Small intestine (tissue), 7 donors: ENCODE measurements at regions not wholly inside any gene's neighbourhood (a gene's known extent, or its start where the extent isn't known, plus 50 kb on each side); places are given as distances from the start of the nearest gene placed in this dataset.
"Not testable (repeated sequence)": the region's sequence is repeated elsewhere in the genome, so short reads cannot be mapped to it uniquely, and the experiment has no call there.

Source experiments
- DNase-seq, 2 donors: peaks; one replicate each; pipeline versions ENCODE4 v3.0.0 to v3.0.0-alpha.2; 2013
- FAIRE-seq: peaks from 2 replicates; lab custom pipeline; 2012; peaks lifted over from hg19 to GRCh38; lab: Jason Lieb, UNC
- H3K27ac ChIP-seq, 3 donors: one replicate each; pipeline ENCODE4 v1.5.1; 2013; ENCODE audit warnings: low read length in 2 of 3, mild to moderate bottlenecking in 2 of 3, control low read depth in 1 of 3, inconsistent platforms in 1 of 3, low read depth in 1 of 3, moderate library complexity in 1 of 3
- H3K27me3 ChIP-seq, 3 donors: one replicate each; pipeline ENCODE4 v1.6.1; 2013; ENCODE audit warnings: low read length in 3 of 3, inconsistent platforms in 1 of 3; ENCODE audit not compliant: control insufficient read depth in 3 of 3, insufficient read depth in 3 of 3
- H3K36me3 ChIP-seq, 3 donors: one replicate each; pipeline ENCODE4 v1.6.1; 2013; ENCODE audit warnings: low read length in 3 of 3, inconsistent platforms in 1 of 3, low read depth in 1 of 3, mild to moderate bottlenecking in 1 of 3, moderate library complexity in 1 of 3; ENCODE audit not compliant: control insufficient read depth in 3 of 3, insufficient read depth in 2 of 3
- H3K4me1 ChIP-seq, 3 donors: one replicate each; pipeline ENCODE4 v1.6.1; 2013; ENCODE audit warnings: low read length in 2 of 3, inconsistent platforms in 1 of 3, low read depth in 1 of 3, mild to moderate bottlenecking in 1 of 3, moderate library complexity in 1 of 3; ENCODE audit not compliant: control insufficient read depth in 3 of 3, insufficient read depth in 2 of 3
- H3K4me3 ChIP-seq, 3 donors: one replicate each; pipeline ENCODE4 v1.5.1; 2013; ENCODE audit warnings: low read length in 3 of 3, control low read depth in 1 of 3, inconsistent platforms in 1 of 3, low read depth in 1 of 3, mild to moderate bottlenecking in 1 of 3, moderate library complexity in 1 of 3
- H3K9me3 ChIP-seq, 2 donors: one replicate each; pipeline ENCODE4 v1.6.1; 2013; ENCODE audit warnings: low read depth in 1 of 2, low read length in 1 of 2; ENCODE audit not compliant: control insufficient read depth in 2 of 2, insufficient read depth in 1 of 2
- WGBS, 3 donors: extraction: QIAGEN DNeasy Blood & Tissue Kit; methylation state at CpG; one replicate each; pipeline ENCODE4 v1.1.7; 2013; 5-methylcytosine and 5-hydroxymethylcytosine counted together
- donor health status: healthy with polysubstance abuse.
- donor health status: control.
- donor health status: control.
- donor health status: Bipolar disorder and iron deficiency.
- donor health status: healthy.

DNA sequence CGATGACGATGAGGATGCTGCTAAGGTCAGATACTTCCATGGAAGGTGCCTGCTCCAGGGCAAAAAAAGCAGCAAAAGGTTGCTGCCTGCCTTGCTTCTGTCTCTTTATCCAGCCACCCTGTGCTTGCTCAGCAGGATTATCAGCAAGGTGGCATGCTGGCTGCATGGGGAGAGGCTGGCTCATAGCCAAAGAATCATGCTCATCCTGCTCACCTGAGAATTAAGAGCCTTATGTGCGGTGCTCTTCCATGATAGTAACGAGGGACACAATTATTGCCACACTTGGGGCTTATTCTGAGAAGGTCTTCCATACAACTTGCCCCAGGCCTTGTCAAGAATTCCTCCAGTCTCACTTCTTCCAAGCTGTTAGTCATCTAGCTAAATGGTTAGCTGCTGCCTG is 60.4 kb upstream of the SEC11C start:
- FAIRE-seq: no peak
- DNase-seq: no peak
- WGBS, 3 donors: 78 to 88% (median 79%) methylated on average over 4 of the region's 4 CpGs
- H3K9me3 ChIP-seq: no peaks in the 10 kb centered on the region
- H3K36me3 ChIP-seq: no peaks in the 10 kb centered on the region
- H3K4me3 ChIP-seq: no peak overlapping the region
- H3K27me3 ChIP-seq: peaks cover 0 to 16% (median 0%) of the 10 kb centered on the region in 3 donors
- H3K4me1 ChIP-seq: no peaks in the 10 kb centered on the region
- H3K27ac ChIP-seq: no peak overlapping the region

DNA sequence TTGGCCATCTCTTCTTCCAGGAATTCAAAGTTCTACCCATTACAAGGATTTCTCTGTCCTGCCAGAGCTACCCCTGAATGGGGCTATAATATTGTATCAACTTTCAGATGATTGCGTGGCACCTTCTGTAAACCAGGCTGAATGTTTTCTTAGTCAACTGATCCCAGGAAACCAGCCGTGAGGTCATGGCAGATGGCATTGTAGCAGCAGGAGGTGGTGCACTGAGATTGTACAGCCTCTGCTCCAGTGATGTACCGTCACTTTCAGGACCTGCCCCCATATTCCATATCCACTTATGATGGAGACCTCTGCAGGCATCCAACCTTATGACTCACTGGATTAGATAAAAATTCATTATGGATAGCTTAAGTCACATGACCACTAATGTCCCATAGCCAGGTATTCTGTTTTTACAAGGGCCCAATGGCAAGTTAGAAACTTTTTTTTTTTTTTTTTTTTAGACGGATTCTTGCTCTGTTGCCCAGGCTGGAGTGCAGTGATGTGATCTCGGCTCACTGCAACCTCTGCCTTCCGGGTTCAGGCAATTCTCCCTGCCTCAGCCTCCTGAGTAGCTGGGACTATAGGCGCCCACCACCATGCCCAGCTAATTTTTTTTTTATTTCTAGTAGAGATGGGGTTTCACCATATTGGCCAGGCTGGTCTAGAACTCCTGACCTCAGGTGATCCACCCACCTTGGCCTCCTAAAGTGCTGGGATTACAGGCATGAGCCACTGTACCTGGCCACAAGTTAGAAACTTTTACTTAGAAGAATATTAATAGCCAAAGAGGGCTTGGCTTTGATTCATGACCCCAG is 59.8 kb upstream of the SEC11C start:
- H3K4me1 ChIP-seq, H3K27ac ChIP-seq, H3K9me3 ChIP-seq, DNase-seq, H3K36me3 ChIP-seq, FAIRE-seq, H3K4me3 ChIP-seq: not testable (repeated sequence)
- peaks cover 0 to 20% (median 0%) of the 10 kb centered on the region in 3 donors for H3K27me3 ChIP-seq
- WGBS, 3 donors: 85 to 89% (median 85%) methylated on average over 7 of the region's 7 CpGs

DNA sequence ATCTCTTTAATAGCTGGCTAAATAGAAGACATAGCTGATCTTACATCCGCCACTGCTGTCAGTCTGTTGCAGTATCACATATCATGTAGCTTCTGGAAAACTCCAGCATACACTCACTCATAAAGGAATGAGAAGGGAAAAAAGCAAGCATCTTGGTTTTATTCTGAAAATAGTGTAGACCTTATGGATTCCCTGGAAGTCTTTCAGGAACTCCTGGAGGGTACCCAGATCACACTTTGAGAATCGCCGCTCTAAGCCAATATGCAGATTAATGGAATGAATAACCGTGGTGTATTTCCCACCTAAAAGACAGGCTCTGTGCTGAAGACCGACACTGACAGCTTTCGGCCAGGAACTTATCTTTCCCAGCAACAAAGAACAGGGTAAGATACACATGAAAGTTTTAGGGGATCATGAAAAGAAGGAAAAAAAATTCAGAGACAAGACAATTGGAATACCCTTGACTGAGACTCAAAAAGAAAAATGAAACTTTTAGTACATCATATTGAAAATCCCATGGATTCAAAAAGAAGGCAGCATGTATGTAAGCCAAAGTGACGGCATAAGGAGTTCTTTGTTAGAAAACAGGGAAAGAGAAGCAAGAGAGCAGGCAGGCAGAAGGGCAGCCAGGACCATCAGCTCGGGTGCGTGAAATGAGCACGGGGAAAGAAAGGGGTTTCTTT is 56.4 kb upstream of the SEC11C start:
- FAIRE-seq (no peak), DNase-seq (no peak)
- 69 to 76% (median 75%) methylated on average over 10 of the region's 10 CpGs for WGBS, 3 donors
- Histone ChIP-seq H3K4me1 (no peaks in the 10 kb centered on the region), H3K27me3 (peaks cover 0 to 15% (median 0%) of the 10 kb centered on the region in 3 donors), H3K4me3 (no peak overlapping the region), H3K36me3 (no peaks in the 10 kb centered on the region), H3K27ac (no peak overlapping the region), H3K9me3 (no peaks in the 10 kb centered on the region)

DNA sequence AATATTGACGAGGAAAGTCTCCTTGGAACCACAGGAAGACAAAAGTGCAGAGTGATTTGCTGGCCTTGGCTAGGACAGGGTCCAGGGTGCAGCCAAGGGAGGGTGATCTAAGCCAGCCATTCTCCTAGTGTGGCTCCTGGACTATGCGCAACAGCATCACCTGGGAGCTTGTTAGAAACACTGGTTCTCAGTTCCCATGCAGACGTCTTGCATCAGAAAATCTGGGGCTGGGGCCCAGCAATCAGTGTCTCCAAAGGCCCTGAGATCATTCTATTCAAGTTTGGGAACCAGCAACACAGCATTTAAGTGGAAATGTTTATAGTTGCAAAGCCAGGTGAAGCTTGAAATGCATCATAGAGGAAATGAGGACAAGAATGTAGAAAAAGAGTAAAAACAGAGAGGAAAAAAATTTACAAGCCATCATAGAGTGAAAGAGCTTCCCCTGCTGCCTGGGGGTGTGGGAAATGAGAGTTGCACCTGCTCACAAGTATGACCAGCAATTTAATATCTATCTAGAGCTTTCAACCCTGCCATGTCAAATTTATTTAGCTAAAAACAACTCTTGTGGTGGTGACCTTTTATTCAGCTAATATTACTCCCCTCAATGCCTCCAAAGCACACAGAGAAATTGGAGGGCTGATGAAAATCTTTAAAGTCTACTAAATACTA is 54.4 kb upstream of the SEC11C start:
- Histone ChIP-seq H3K27me3 (peaks cover 0 to 10% (median 0%) of the 10 kb centered on the region in 3 donors), H3K36me3 (no peaks in the 10 kb centered on the region), H3K27ac (no peak overlapping the region), H3K4me3 (no peak overlapping the region), H3K4me1 (no peaks in the 10 kb centered on the region), H3K9me3 (no peaks in the 10 kb centered on the region)
- no peak for FAIRE-seq
- DNase-seq: no peak
- 83 to 87% (median 86%) methylated on average over 3 of the region's 3 CpGs for WGBS, 3 donors

DNA sequence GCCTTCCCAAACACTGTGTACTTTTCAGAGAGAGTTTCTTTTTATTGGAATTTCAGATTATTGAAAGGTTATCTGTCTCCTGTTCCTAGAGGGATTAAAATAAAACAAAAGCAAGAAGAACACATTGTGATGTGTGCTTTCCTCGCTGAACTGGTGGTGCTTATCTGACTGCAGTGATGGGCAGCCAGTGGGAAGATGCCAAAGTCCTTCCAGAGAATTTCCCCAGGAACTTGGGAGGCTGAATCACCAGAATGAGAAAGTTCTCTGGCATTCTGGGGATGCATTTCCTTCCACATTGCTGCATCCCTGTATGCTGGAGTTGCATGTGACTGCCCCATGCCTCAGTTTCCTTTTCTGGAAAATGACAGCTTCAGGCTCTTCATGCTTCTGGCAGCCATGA is 53.9 kb upstream of the SEC11C start:
- no peaks in the 10 kb centered on the region for H3K4me1 ChIP-seq
- no peak for FAIRE-seq
- no peak overlapping the region for H3K4me3 ChIP-seq
- no peaks in the 10 kb centered on the region for H3K9me3 ChIP-seq
- 21 to 63% (median 38%) methylated on average over 1 of the region's 1 CpG for WGBS, 3 donors
- DNase-seq: peak in 1 of 2 donors; percentile 17
- no peak overlapping the region for H3K27ac ChIP-seq
- peaks cover 0 to 8% (median 0%) of the 10 kb centered on the region in 3 donors for H3K27me3 ChIP-seq
- no peaks in the 10 kb centered on the region for H3K36me3 ChIP-seq

DNA sequence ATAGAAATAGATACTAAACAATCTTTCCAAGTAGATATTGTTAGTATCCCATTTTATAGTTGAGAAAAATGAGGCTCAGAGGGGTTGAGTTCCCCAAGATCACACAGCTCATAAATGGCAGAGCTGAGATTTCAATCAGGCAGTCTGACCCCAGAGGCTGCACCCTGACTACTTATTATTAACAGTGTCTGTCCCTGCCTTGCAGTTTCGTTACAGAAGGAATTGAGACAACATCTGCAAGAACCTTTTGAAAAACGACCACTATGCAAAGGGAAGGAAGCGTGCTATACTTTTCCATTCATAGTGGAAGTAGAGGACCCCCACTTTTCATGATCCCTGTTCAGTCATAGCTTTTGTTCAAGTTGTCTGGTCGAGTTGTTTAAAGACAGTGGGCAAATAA is 53.2 kb upstream of the SEC11C start:
- no peak overlapping the region for H3K4me3 ChIP-seq
- H3K9me3 ChIP-seq: no peaks in the 10 kb centered on the region
- H3K27ac ChIP-seq: no peak overlapping the region
- FAIRE-seq: no peak
- no peaks in the 10 kb centered on the region for H3K4me1 ChIP-seq
- H3K27me3 ChIP-seq: peaks cover 0 to 8% (median 0%) of the 10 kb centered on the region in 3 donors
- no peaks in the 10 kb centered on the region for H3K36me3 ChIP-seq
- no peak for DNase-seq
- 47 to 53% (median 51%) methylated on average over 4 of the region's 4 CpGs for WGBS, 3 donors

DNA sequence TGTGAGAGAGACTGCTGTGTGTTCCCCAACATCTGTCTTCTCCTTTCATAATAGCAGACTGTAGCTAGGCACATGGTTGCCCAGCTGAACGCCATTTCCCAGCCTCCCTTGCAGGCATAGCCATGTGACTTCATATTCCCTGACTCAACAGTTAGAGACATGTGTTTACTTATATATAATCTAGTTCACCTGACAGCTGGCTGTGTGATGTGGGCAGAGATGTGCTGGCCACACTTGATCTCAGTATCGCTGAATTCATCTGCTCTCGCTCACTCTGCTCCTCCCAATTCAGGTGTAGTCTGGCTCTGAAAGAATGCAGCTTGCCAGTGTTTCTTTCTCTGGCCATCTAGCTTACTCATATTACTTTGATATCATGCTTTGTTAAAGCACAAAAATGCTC is 52.3 kb upstream of the SEC11C start:
- Histone ChIP-seq H3K36me3 (no peaks in the 10 kb centered on the region), H3K27ac (no peak overlapping the region), H3K9me3 (no peaks in the 10 kb centered on the region), H3K4me3 (no peak overlapping the region), H3K4me1 (no peaks in the 10 kb centered on the region), H3K27me3 (peaks cover 0 to 8% (median 0%) of the 10 kb centered on the region in 3 donors)
- WGBS, 3 donors: 62 to 83% (median 75%) methylated on average over 3 of the region's 3 CpGs
- DNase-seq (no peak), FAIRE-seq (no peak)
